Caco-2 (cell line): ENCODE measurements at regions not wholly inside any gene's neighbourhood (a gene's known extent, or its start where the extent isn't known, plus 50 kb on each side); places are given as distances from the start of the nearest gene placed in this dataset.
"Not testable (repeated sequence)": the region's sequence is repeated elsewhere in the genome, so short reads cannot be mapped to it uniquely, and the experiment has no call there.

ENCODE experiments used
- BruUV-seq: library from RNA; stranded (reverse); fragments of 400-500 nt; replicated peaks from 2 replicates; lab custom pipeline; 2021; lab: Mats Ljungman, UMichigan
- CTCF ChIA-PET: fragments of 300-600 bp; sonication (Branson Sonifier 250); formaldehyde crosslinking; loops from one replicate; lab custom pipeline; 2022; ENCODE audit warnings: antibody characterized with exemption; lab: Charles Lee
- POLR2A ChIA-PET: fragments of 300-600 bp; sonication (Branson Sonifier 250); formaldehyde crosslinking; loops from one replicate; lab custom pipeline; 2022; ENCODE audit warnings: antibody characterized with exemption; lab: Charles Lee
- DNase-seq, 2 experiments: peaks; one replicate each; pipeline versions ENCODE4 v3.0.0 to v3.0.0-alpha.2; 2020 to 2022
- H3K27me3 ChIP-seq: replicated peaks from 2 replicates; pipeline ENCODE4 v1.6.0; 2011; ENCODE audit warnings: low read length; ENCODE audit not compliant: control insufficient read depth, insufficient read depth
- H3K36me3 ChIP-seq: 2 replicates; pipeline ENCODE4 v1.5.1; 2011; ENCODE audit warnings: low read length; ENCODE audit not compliant: control insufficient read depth, insufficient read depth
- H3K4me1 ChIP-seq: fragments of 250-450 bp; sonication (Bioruptor Pico); 2 replicates; pipeline ENCODE4 v1.5.1; 2020; ENCODE audit warnings: mild to moderate bottlenecking
- H3K4me3 ChIP-seq: 2 replicates; pipeline ENCODE4 v1.5.1; 2011; ENCODE audit warnings: low read depth, mild to moderate bottlenecking, control low read depth, low read length
- H3K9me3 ChIP-seq: fragments of 250-450 bp; sonication (Bioruptor Pico); 2 replicates; pipeline ENCODE4 v1.5.1; 2020; ENCODE audit warnings: mild to moderate bottlenecking, moderate library complexity
- H3K27ac Mint-ChIP-seq: one replicate; pipeline ENCODE4 v1.8.0; 2022; ENCODE audit warnings: mixed read lengths; ENCODE audit not compliant: unreplicated experiment
- H3K27me3 Mint-ChIP-seq: one replicate; pipeline ENCODE4 v1.8.0; 2022; ENCODE audit warnings: mixed read lengths; ENCODE audit not compliant: insufficient read depth, unreplicated experiment
- H3K36me3 Mint-ChIP-seq: one replicate; pipeline ENCODE4 v1.8.0; 2022; ENCODE audit warnings: mild to moderate bottlenecking, mixed read lengths; ENCODE audit not compliant: insufficient read depth, unreplicated experiment
- H3K4me1 Mint-ChIP-seq: one replicate; pipeline ENCODE4 v1.8.0; 2022; ENCODE audit warnings: low read depth, mixed read lengths; ENCODE audit not compliant: unreplicated experiment
- H3K4me3 Mint-ChIP-seq: one replicate; pipeline ENCODE4 v1.8.0; 2022; ENCODE audit warnings: mild to moderate bottlenecking, moderate library complexity, mixed read lengths; ENCODE audit not compliant: unreplicated experiment
- H3K9me3 Mint-ChIP-seq: one replicate; pipeline ENCODE4 v1.8.0; 2022; ENCODE audit warnings: mixed read lengths; ENCODE audit not compliant: unreplicated experiment
- CTCF ChIP-seq, 2 experiments: fragments of 200-600 bp in 1 of 2; IDR thresholded peaks; 1 replicate in 1 of 2; 2 replicates in 1 of 2; pipeline versions ENCODE4 v1.5.1 to v1.8.0; 2011 to 2022; ENCODE audit warnings: antibody characterized with exemption in 1 of 2, control low read depth in 1 of 2, inconsistent platforms in 1 of 2, low read depth in 1 of 2, low read length in 1 of 2, mild to moderate bottlenecking in 1 of 2, moderate library complexity in 1 of 2; ENCODE audit not compliant: insufficient read depth in 1 of 2, severe bottlenecking in 1 of 2, unreplicated experiment in 1 of 2
- intact Hi-C: fragments of 100-400 bp; cut with micrococcal nuclease; formaldehyde crosslinking; loops from one replicate; pipeline ENCODE4 v1.10.0; 2022; ENCODE audit not compliant: unreplicated experiment

DNA sequence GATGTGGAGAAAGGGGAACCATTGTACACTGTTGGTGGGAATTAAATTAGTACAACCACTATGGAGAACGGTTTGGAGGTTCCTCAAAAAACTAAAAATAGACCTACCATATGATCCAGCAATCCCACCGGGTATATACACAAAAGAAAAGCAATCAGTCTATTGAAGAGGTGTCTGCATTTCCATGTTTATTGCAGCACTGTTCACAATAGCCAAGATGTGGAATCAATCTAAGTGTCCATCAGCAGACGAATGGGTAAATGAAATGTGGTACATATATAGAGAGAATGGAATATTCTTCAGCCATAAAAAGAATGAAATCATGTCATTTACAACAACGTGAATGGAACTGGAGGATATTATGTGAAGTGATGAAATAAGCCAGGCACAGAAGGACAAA lies 208.1 kb downstream of the TRIML1 start:
- BruUV-seq, result no TSS peak
- no peak for DNase-seq
- no peak overlapping the region for H3K4me3 ChIP-seq
- H3K27me3 ChIP-seq, result no peaks in the 10 kb centered on the region
- no peaks in the 10 kb centered on the region for H3K4me1 ChIP-seq
- no peaks in the 10 kb centered on the region for H3K9me3 ChIP-seq
- H3K4me3 Mint-ChIP-seq, result no peak overlapping the region
- no peaks in the 10 kb centered on the region for H3K36me3 Mint-ChIP-seq
- no peak overlapping the region for H3K27ac Mint-ChIP-seq
- ChIA-PET CTCF (no interaction called here), POLR2A (no interaction called here)
- H3K4me1 Mint-ChIP-seq, result peaks cover 7% of the 10 kb centered on the region
- intact Hi-C loops, result no loop called here
- peaks cover 20% of the 10 kb centered on the region for H3K9me3 Mint-ChIP-seq
- no peaks in the 10 kb centered on the region for H3K36me3 ChIP-seq
- H3K27me3 Mint-ChIP-seq, result no peaks in the 10 kb centered on the region
- no peak for TF ChIP-seq CTCF (IDR thresholded peaks at IDR 0.05; ENCODE audit: insufficient read depth in 1 of 2, low read depth in 1 of 2, low read length in 1 of 2, severe bottlenecking in 1 of 2, unreplicated experiment in 1 of 2)

DNA sequence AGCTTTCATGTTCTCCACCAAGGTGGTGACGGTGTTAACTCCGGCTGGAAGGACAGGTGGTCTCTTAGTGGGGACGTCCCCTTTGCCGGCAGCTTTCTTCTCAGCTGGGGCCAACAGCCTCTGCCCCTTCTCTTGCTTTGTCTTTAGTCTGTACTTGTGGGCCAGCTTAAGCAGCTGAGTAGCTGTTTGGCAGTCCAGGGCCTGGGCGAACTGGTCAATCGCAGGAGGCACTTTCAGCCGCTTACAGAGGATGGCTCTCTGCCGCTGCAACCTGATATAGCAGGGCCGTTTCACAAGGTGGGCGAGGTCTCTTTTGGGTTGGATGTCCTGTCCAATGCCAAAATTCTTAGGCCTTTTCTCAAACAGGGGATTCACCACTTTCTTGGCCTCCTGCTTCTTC lies 210.3 kb downstream of the TRIML1 start:
- H3K36me3 ChIP-seq, H3K27ac Mint-ChIP-seq, H3K27me3 ChIP-seq, POLR2A ChIA-PET, H3K27me3 Mint-ChIP-seq, DNase-seq, H3K4me1 ChIP-seq, H3K9me3 ChIP-seq, BruUV-seq, H3K4me1 Mint-ChIP-seq, H3K4me3 ChIP-seq, intact Hi-C loops, H3K4me3 Mint-ChIP-seq, H3K36me3 Mint-ChIP-seq: not testable (repeated sequence)
- CTCF ChIA-PET, result interaction anchor here (0.6 kb wide), 1 partner anchor 162 kb away, joined by 3 read pairs; no protein-coding TSS in a partner anchor
- H3K9me3 Mint-ChIP-seq, result peaks cover 21% of the 10 kb centered on the region

- Mint-ChIP-seq H3K27ac (peak overlapping the region; percentile 9), H3K4me1 (peaks cover 10% of the 10 kb centered on the region), H3K36me3 (no peaks in the 10 kb centered on the region), H3K27me3 (no peaks in the 10 kb centered on the region), H3K4me3 (no peak overlapping the region), H3K9me3 (no peaks in the 10 kb centered on the region)
- intact Hi-C loops, result no loop called here
- TF ChIP-seq CTCF (IDR thresholded peaks at IDR 0.05; ENCODE audit: insufficient read depth in 1 of 2, low read depth in 1 of 2, low read length in 1 of 2, severe bottlenecking in 1 of 2, unreplicated experiment in 1 of 2), result no peak
- POLR2A ChIA-PET, result no interaction called here
- Histone ChIP-seq H3K36me3 (no peaks in the 10 kb centered on the region), H3K4me1 (no peaks in the 10 kb centered on the region), H3K9me3 (no peaks in the 10 kb centered on the region), H3K27me3 (no peaks in the 10 kb centered on the region), H3K4me3 (no peak overlapping the region)
- no TSS peak for BruUV-seq
- CTCF ChIA-PET, result no interaction called here
- no peak for DNase-seq
Observed at GRCh38 chr4:188363196-188363595, 224.0 kb downstream of the TRIML1 start.

DNA sequence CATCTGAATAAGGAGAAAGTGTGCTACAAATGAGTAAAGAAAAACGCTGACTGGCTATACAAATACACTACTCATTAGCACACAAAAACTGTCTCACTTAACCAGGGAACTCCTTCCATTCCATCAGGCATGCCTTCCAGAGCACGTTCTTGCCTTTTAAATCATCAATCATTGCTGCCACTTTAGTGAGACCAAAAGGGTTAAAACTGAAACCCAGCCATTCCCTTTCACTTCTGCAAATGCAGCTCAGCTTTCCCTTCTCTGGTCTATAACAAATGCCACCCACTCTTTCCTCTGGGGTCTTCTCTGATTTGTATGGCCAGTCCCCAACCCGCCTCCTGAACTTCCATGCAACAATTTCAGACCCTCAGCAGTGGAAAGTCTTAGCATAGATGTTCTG lies 231.5 kb downstream of the TRIML1 start:
- no peak for TF ChIP-seq CTCF (IDR thresholded peaks at IDR 0.05; ENCODE audit: insufficient read depth in 1 of 2, low read depth in 1 of 2, low read length in 1 of 2, severe bottlenecking in 1 of 2, unreplicated experiment in 1 of 2)
- Mint-ChIP-seq H3K36me3 (no peaks in the 10 kb centered on the region), H3K27ac (no peak overlapping the region), H3K9me3 (peaks cover 10% of the 10 kb centered on the region), H3K27me3 (no peaks in the 10 kb centered on the region), H3K4me3 (no peak overlapping the region), H3K4me1 (peaks cover 10% of the 10 kb centered on the region)
- no TSS peak for BruUV-seq
- H3K4me1 ChIP-seq, result peaks cover 14% of the 10 kb centered on the region
- H3K36me3 ChIP-seq, result no peaks in the 10 kb centered on the region
- no peaks in the 10 kb centered on the region for H3K27me3 ChIP-seq
- H3K4me3 ChIP-seq, result no peak overlapping the region
- ChIA-PET POLR2A (no interaction called here), CTCF (no interaction called here)
- no peaks in the 10 kb centered on the region for H3K9me3 ChIP-seq
- intact Hi-C loops, result loop anchor here (10.0 kb wide), 1 partner anchor 206 kb away; no protein-coding TSS in a partner anchor
- no peak for DNase-seq
